Brain microvascular endothelial cell (primary cell): ENCODE measurements at regions not wholly inside any gene's neighbourhood (a gene's known extent, or its start where the extent isn't known, plus 50 kb on each side); places are given as distances from the start of the nearest gene placed in this dataset.

ENCODE experiments used
- DNase-seq: peaks from one replicate; pipeline ENCODE4 v3.0.0-alpha.2; 2020
- H3K27ac ChIP-seq: fragments of 250-450 bp; sonication (Bioruptor Pico); 2 replicates; pipeline ENCODE4 v1.5.1; 2020; ENCODE audit warnings: mild to moderate bottlenecking, moderate library complexity
- H3K27me3 ChIP-seq: fragments of 250-450 bp; sonication (Bioruptor Pico); replicated peaks from 2 replicates; pipeline ENCODE4 v1.5.1; 2020; ENCODE audit warnings: mild to moderate bottlenecking
- H3K36me3 ChIP-seq: fragments of 250-450 bp; sonication (Bioruptor Pico); replicated peaks from 2 replicates; pipeline ENCODE4 v1.5.1; 2020; ENCODE audit warnings: mild to moderate bottlenecking
- H3K4me3 ChIP-seq: 2 replicates; pipeline ENCODE4 v1.5.1; 2011; ENCODE audit warnings: low read depth, mild to moderate bottlenecking, control low read depth, low read length, moderate library complexity
- CTCF ChIP-seq: IDR thresholded peaks from 2 replicates; pipeline ENCODE4 v1.5.1; 2011; ENCODE audit warnings: low read depth, mild to moderate bottlenecking, moderate library complexity, low read length, control low read depth, inconsistent platforms; ENCODE audit errors: missing control alignments
- in situ Hi-C: cut with HindIII; loops from 2 replicates; pipeline ENCODE4 v1.10.0; 2017; ENCODE audit warnings: low sequenced_read_pairs, low pct_ligation_motif_present

- Histone ChIP-seq H3K4me3 (no peak overlapping the region), H3K36me3 (no peaks in the 10 kb centered on the region), H3K27me3 (no peaks in the 10 kb centered on the region), H3K27ac (no peak overlapping the region)
- no peak for TF ChIP-seq CTCF
- in situ Hi-C loops, result no loop called here
- DNase-seq, result no peak
These were observed 275.7 kb downstream of the GPR37 start for GRCh38 chr7:124489925-124490324.

- no peak for TF ChIP-seq CTCF
These were observed 276.3 kb downstream of the GPR37 start for GRCh38 chr7:124489082-124489819.

GRCh38 chr7:124482229-124482628, 283.4 kb downstream of the GPR37 start:
- in situ Hi-C loops, result no loop called here
- Histone ChIP-seq H3K27ac (no peak overlapping the region), H3K4me3 (no peak overlapping the region), H3K36me3 (no peaks in the 10 kb centered on the region), H3K27me3 (no peaks in the 10 kb centered on the region)
- no peak for DNase-seq
- TF ChIP-seq CTCF, result no peak

More at GRCh38 chr7:124489082-124489819, 276.3 kb downstream of the GPR37 start:
- H3K36me3 ChIP-seq, result no peaks in the 10 kb centered on the region
- in situ Hi-C loops, result no loop called here
- no peaks in the 10 kb centered on the region for H3K27me3 ChIP-seq
- no peak overlapping the region for H3K27ac ChIP-seq
- DNase-seq, result no peak
- H3K4me3 ChIP-seq, result no peak overlapping the region

GRCh38 chr7:124480821-124481290, 284.7 kb downstream of the GPR37 start:
- Histone ChIP-seq H3K27me3 (no peaks in the 10 kb centered on the region), H3K36me3 (no peaks in the 10 kb centered on the region), H3K4me3 (no peak overlapping the region), H3K27ac (no peak overlapping the region)
- in situ Hi-C loops, result no loop called here
- no peak for TF ChIP-seq CTCF
- DNase-seq, result no peak

GRCh38 chr7:124480036-124480820, 285.4 kb downstream of the GPR37 start:
- no peak for DNase-seq
- in situ Hi-C loops, result no loop called here
- Histone ChIP-seq H3K27ac (no peak overlapping the region), H3K4me3 (no peak overlapping the region), H3K27me3 (no peaks in the 10 kb centered on the region), H3K36me3 (no peaks in the 10 kb centered on the region)
- TF ChIP-seq CTCF, result no peak
